ENCODE measurements at regions not wholly inside any gene's neighbourhood (a gene's known extent, or its start where the extent isn't known, plus 50 kb on each side); places are given as distances from the start of the nearest gene placed in this dataset.
"Not testable (repeated sequence)": the region's sequence is repeated elsewhere in the genome, so short reads cannot be mapped to it uniquely, and the experiment has no call there.

DNA sequence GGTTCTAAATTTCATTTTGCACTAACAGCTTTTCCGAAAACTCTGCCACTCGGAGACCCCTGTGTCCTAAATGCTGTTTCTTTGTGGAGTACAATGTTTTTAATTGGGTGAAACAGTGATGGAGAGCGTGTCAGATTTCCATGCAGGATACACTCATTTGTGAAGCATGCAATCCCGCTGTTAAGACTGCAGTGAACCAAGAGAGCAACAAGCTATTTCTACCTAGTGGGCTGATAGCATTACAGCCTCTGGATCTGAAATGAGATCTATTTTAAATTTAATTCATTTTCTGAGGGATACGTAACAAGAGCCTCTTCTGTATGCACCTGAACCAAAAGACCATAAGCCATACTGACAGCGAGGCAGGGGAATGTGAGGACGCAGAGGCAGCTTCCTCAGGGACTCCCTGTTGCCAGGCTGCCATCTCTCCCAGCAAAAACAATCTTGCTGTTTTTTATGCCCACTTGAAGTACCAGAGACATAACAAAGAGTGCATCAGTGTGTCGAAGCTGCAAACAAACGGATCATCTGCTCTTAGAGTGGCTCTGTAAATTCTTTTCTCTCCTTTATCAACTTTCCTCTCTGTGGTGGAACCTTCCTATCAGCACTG is 199.9 kb upstream of the COX10 start:
- no peak for DNase-seq (ENCODE audit: low spot score)

DNA sequence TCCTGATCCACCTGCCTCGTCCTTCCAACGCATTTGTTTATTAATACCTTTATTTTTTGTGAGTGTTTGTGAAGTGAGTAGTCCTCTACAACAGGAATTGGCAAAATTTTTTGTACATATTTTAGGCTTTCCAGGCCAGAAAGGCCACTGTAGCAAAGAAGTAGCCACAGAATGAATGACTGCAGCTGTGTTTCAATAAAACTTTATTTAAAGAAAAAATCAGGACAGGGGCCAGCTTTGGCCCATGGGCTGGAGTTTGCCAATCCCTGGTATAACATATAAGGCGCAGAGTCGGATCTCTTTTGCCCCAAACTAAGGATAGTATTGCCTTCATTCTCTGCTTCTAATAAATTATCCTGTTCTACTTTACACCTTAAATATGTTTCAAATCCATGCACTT is 198.0 kb upstream of the COX10 start:
- no peak for DNase-seq (ENCODE audit: low spot score)

DNA sequence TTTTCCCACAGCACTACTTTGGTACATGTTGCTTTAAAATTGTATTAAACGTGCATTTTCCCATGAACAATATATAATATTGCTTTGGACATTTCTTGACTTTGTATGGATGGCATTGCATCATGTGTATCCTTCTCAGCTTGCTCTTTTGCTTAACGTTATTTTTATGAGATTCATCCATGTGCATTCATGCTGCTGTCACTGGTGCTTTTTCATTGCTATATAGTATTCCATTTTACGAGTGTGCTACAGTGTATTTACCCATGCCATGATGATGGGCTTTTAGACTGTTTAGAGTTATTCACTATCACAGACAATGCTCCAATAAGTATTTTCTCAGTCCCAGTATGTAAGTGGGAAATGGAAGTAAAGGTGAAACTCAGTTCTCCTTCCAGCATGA is 195.2 kb upstream of the COX10 start:
- DNase-seq (ENCODE audit: low spot score): no peak

DNA sequence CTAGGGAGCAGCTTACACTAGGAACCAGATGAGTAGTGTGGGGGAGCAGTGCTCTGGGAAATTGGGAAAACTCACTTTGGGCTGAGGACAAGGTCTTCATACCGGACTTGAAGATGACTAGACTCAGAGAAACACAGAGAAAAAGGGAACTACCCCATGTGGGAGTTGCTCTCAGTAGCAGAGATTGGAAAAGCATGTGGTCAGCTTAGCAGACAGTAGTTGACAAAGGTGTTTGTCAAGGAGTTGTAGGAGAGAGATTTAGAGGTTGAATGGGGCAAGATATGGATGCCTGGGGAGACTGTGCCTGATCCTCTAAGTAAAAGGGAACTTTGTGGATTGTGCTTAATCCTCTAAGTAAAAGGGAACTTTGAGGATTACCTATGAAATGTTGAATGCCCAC is 194.5 kb upstream of the COX10 start:
- DNase-seq (ENCODE audit: low spot score): no peak

DNA sequence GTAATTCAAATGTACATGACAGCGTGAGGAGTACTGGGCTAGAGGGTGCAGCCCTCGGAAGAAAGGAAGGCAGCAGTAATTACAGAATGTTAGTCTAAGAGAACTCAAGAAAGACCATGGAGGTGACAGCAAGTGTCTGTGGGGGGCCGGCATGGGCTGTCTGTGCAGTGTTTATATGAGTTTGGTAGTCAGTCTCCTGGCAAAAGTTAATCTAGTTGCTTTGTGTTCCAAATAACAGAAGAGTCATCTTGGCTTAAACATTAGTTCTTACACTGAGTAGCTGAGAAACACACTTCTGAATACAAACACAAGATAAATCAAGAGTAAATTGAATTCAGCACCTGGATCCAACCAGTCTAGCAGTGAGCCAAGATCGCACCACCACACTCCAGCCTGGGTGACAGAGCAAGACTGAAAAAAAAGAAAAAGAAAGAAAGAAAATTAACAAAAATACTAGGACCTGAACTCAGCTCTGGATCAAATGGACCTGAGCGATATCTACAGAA is 189.3 kb upstream of the COX10 start:
- no peak for DNase-seq (ENCODE audit: low spot score)

DNA sequence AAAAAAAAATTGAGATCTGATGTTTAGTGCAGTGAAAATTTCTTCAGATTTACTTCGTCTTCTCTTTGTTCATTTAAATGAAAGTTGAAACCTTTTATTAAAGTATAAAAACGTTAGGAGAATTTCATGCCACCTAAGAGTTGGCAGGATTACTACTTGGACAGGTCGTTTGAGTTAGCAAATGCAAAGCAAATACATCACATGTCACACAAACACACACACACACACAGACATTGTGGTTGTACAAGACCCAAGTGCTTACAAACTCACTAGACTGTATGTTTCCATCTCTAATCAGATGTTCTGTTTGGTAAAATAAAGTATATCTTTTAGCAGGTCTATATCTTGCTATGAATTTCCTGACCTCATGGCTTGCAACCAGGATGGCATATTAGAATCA is 185.6 kb upstream of the COX10 start:
- DNase-seq (ENCODE audit: low spot score): no peak

DNA sequence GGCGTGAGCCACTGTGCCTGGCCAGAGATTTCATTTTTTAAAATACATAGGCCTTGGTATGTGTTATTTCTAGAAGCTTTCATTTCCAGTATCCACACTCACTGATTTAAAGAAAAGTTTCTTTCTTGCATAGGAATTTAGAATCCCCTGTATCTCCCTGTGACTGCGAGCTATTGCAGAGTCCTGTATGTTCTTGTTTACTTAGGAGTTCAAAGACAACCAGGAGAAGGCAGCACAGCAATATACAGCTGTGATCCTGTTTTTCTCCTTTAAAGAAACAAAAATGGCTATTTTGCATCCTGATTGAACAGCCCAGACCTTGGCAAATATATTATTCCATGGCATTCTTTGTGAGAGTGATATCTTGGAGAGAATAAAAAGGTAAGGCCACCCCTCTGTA is 185.0 kb upstream of the COX10 start:
- no peak for DNase-seq (ENCODE audit: low spot score)

DNA sequence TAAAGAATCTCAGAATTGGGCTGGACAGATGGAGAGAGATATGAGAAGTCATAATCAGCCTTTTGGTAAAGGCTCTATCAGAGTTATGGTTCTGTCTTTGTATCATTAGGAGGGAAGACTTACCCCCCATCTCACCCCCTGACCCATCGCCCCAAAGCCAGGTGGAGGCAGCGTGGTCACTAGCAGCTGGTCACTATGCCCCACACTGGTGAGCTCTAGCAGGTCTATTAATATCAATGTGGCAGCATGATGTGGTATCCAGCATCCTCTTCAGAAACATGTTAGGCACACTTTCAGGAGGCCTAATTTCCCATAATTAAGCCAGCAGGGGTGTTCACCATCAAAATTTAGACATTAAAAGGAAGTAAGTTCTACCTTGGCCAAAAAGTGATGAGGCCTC is 183.8 kb upstream of the COX10 start:
- no peak for DNase-seq (ENCODE audit: low spot score)

DNA sequence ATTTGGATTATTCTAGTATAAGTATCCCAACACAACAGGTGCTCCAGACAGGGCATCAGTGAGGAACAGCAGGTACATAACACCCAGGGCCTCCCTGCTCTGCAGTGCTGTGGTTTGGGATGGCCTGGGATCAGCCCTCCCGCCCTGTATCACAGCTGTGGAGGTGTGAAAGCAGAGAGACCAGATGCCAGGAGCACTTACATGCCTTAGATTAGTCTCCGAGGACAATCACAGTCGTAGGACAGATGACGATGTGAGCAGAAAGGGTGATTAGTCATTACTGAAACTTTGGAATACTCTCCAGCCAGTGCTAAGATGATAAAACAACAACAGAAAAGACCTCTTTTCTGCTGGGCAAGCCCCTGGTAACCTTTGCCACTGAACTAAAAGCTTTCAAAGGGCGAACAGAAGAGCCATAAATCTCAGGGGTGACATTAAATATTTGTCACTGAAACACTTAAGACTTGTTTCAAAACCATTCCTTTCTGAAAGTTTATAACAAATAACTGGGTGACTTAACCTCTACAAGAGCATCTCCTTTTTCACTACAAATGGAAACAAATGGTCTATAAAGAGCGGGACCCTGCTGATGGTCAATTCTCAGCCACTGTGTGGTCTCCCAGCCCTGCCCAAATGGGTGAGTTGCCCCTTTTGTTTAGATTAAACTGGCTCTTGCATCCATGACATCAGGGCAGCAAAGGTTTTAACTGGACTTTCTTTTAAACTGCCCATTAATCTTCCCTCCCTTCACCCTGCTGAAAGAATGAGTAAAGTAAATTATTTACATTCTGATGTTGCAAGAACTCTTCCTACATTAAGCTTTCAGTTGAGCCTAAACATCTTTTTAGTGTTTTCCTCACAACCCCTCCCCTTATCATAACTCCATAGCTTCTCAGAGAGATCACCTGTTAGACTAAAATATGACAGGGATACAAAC is 183.1 kb upstream of the COX10 start:
- DNase-seq (ENCODE audit: low spot score): no peak

DNA sequence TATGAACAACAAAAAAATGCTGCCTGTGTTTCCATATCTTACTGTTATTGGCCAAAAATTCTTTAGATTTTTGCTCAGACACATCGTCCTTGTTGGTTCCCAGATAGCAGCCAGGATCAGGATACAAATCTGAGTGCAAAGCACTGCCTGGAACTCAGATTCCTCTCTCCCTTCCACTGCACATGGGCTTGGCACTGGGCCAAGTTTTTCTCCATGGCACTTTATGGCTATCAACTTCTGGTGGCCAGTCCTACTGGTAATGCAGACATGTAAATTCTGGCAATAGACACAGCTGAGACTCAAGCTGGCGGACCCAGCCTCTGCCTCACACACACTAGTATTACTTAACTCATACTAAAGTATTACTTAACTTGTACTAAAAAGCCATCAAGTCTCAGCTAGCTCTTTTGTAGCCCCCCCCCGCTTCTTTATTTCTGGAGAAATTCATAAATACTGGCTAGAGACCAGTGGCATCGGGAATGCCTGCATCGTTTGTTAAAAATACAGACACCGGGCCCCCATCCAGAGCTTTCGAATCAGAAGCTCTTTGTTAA is 181.2 kb upstream of the COX10 start:
- DNase-seq (ENCODE audit: low spot score): no peak

DNA sequence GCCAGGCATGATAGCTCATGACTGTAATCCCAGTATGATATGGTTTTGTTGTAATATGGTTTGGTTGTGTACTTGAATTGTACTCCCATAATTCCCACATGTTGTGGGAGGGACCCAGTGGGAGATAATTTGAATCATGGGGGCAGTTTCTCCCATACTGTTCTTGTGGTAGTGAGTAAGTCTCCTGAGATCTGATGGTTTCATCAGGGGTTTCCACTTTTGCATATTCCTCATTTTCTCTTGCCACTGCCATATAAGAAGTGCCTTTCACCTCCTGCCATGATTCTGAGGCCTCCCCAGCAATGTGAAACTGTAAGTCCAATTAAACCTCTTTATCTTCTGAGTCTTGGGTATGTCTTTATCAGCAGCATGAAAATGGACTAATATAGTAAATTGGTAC is 160.3 kb upstream of the COX10 start:
- DNase-seq (ENCODE audit: low spot score): not testable (repeated sequence)

DNA sequence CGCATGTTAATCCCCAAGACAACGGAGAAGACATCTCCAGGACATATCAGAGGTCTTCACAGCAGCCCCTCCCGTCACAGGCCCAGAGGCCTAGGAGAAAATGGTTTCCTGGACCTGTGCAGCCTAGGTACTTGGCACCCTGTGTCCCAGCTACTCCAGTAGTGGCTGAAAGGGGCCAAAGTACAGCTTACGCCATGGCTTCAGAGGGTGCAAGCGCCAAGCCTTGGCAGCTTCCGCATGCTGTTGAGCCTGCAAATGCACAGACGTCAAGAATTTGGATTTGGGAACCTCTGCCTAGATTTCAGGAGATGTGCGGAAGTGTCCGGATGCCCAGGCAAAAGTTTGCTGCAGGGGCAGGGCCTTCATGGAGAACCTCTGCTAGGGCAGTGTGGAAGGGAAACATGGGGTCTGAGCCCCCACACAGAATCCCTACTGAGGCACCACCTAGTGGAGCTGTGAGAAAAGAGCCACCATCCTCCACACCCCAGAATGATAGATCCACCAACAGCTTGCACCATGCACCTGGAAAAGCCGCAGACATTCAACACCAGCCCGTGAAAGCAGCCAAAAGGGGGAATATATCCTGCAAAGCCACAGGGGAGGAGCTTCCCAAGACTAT is 159.3 kb upstream of the COX10 start:
- no peak for DNase-seq (ENCODE audit: low spot score)

DNA sequence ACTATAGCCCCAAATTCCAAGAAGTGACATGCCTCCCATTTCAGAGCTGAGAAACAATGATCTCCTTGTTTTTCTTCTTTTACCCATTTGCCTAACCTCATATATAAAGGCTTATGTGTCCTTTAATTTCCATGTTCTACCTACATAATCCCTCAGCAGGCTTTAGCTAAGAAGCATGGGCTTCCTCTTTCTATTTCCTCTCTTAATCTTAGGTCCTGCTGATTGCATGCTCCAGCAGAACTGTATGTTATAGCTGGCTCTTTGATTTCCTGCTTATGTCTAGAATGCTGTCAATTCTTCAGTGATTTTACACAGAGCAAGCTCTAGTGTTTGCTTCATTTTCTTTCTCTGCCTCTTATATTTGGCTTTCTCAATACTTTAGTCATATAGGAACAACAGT is 151.7 kb upstream of the COX10 start:
- DNase-seq (ENCODE audit: low spot score): no peak

DNA sequence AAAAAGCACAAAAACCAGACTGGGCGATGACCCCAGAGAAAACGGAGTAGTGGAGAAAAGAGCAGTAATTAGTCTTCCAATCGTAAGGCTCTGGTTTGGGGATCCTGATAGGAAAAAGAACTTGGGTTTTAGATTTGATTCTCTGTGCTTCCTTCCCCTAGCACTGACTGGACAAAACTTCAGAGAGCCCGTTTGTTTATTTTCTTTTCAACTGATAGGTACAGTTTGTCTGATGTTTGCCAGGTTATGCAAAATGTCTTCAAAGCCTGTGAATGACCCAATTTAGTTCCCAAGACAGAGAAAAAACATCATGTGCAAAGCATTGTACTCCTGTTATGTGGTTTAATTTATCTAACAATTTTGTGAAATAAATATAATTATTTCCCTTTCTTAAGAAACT is 151.1 kb upstream of the COX10 start:
- no peak for DNase-seq (ENCODE audit: low spot score)

DNA sequence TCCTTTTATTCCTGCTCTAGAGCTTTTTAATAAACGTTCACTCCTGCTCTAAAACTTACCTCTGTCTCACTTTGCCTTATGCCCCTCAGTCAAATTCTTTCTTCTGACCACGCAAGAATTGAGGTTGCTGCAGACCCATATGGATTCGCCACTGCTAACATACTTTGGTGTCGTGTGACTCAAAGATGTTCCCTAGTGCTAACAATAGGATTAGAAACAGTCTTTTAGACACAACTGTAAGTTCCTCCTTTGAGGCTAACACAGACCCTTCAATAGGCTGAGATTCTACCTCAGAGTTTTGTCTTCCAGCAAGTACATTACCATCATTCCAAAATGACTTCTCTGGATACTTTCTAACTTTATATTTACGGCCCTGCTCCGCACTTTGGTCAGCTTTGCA is 149.5 kb upstream of the COX10 start:
- no peak for DNase-seq (ENCODE audit: low spot score)

DNA sequence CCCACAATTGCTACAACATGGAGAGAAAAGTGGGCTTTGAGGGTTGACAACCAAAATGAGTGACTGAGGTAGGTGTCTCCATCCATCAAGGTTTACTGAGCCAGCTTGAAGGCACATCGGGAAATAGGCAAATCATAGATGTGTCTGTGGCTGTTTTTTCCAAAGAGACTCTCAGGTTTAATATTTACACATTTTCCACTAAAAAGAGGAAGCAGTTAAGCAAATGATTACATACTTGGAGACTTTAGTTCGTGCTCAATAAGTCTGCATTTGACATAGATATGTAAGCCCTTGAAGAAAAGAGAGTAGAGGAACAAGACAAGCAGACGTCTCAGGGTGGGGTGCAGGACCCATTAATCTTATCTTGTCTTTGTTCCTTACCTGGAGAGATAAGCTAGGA is 148.9 kb upstream of the COX10 start:
- DNase-seq (ENCODE audit: low spot score): no peak

DNA sequence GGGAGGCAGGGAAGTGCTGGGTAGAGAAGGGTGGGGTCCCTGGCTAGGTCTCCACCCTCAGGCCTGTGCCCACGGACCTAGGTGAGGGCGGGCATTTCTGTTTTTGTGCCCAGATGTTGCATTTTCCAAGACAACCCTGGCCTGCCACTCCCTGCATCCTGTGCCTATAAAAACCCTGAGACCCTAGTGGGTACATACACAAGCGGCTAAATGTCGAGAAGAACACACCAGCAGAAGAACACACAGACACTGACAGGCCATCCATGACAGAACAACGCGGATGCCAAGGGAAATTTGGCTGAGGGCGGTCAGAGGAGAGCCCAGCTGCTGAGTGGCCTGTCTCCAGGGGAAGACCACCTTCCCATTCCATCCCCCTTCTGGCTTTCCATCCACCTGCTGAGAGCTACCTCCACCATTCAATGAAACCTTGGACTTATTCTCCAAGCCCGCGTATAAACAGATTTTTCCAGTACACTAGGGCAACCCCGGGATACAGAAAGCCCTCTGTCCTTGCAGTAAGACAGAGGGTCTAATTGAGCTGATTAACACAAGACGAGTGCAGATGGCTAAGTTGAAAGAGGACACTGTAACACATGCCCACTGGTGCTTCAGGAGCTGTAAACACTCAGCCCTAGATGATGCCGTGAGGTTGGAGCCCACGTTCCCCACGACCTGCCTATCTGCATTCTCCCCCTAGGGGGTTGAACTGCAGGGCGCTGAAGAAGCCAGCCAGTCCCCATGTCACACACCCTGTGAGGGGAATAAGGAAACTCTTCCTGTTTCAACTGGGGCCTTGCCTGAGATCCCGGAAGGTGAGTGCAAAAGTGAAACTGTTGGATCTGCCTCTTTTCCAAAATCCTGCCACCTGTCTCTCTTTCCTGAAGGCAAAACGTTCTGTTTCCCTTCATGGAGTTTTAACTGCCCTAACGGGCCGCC is 147.2 kb upstream of the COX10 start:
- no peak for DNase-seq (ENCODE audit: low spot score)

DNA sequence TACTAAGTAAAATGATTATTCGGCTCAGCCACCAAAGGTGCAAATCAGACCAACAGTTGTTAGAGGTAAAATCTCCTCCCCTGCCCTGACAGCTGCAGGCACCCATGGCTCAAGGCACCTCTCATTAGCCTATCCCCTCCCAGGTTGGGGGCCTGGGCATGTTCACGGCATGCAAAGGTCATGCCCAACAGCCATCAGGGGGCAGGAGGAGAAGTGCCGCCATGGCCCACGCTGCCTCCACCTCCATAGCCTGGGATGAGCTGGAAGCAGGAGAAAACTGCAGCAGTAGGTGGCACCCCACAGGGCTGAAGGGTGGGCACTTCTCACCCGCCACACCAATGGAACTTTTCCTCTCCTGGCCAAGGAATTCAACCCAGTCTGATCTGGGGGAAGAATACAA is 146.4 kb upstream of the COX10 start:
- DNase-seq (ENCODE audit: low spot score): no peak

DNA sequence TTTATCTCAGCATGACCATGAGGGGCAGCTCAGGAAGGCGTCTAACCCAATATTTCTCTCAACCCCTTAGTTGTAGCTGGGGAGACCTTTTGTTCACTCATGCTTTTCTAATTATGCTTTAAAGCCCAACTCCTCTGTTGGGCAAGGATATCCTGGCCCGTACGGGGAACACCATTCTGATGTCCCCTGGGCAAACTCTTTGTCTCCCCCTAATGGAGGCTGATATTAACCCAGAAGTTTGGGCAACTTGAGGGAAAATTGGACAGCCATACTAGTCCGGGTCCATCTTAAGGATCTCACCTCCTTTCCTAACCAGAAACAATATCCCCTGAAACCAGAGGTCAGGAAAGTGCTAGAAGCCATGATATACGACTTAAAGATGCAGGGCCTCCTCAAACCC is 143.7 kb upstream of the COX10 start:
- DNase-seq (ENCODE audit: low spot score): no peak

DNA sequence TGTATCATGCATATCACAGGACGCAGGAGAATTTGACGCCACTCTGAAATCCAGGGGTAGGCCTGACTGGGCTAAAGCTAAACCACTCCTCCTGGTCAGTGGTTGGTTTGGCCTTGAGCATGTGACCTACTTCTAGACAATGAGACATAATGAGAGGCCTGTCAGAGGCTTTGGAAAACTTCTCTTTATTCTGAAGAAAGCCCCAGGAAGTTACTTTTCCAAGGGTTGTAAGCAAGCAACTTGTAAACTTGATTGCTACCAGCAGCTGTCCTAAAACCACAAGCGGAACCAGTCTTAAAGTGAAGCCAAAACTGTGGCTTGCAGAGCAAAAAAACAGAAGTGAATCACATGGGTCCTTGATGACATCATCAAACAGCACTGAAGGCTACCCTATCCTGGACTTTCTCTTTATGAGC is 138.2 kb upstream of the COX10 start:
- DNase-seq (ENCODE audit: low spot score): no peak

DNA sequence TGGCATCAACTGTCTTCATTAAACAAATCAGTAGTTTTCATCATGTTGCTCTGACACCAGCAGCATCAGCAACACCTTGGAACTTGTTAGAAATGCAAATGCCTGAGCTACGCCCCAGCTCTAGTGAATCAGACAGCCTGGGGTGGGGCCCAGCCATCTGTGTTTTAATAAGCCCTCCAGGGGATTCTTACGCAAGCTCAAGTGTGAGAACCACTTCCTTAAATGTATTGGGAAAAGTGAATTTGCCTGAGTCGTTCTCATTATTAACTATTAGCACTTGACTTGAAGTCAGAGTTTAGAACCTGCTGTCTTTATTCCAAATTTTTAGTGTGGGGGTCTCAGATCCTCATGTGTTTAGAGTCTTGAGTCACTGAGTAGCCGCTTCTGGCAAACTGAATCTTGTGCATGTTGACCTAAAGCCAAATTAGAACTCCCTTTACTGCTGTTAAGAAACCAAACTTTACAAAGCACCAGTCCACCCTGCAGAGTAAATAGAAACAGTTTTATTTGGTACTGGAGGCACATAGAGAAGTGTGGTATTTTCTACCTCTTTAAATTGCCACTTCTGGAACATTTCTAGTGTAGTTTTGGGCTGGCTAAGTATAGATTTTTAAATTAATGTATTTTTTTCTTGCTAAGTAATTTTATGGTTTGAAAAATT is 137.4 kb upstream of the COX10 start:
- no peak for DNase-seq (ENCODE audit: low spot score)

All from RKO (cell line).